Astrocyte (in vitro differentiated cells and primary cell): ENCODE measurements at regions not wholly inside any gene's neighbourhood (a gene's known extent, or its start where the extent isn't known, plus 50 kb on each side); places are given as distances from the start of the nearest gene placed in this dataset.

Experiments
- DNase-seq: peaks from one replicate; pipeline ENCODE4 v3.0.0-alpha.2; 2010; ENCODE audit warnings: low read depth
- FAIRE-seq: peaks from 2 replicates; lab custom pipeline; 2011; peaks lifted over from hg19 to GRCh38; lab: Jason Lieb, UNC
- H2AFZ ChIP-seq: 2 replicates; pipeline ENCODE4 v1.6.0; 2012; ENCODE audit warnings: low read depth, low read length, inconsistent platforms
- H3K27ac ChIP-seq: 2 replicates; pipeline ENCODE4 v1.5.1; 2011; ENCODE audit warnings: low read depth, low read length, inconsistent platforms
- H3K27me3 ChIP-seq: 2 replicates; pipeline ENCODE4 v1.6.0; 2011; ENCODE audit warnings: low read length, inconsistent platforms; ENCODE audit not compliant: insufficient read depth
- H3K36me3 ChIP-seq: 2 replicates; pipeline ENCODE4 v1.5.1; 2011; ENCODE audit warnings: low read length, inconsistent platforms; ENCODE audit not compliant: insufficient read depth
- H3K4me1 ChIP-seq: 2 replicates; pipeline ENCODE4 v1.5.1; 2011; ENCODE audit warnings: low read length, inconsistent platforms; ENCODE audit not compliant: insufficient read depth
- H3K4me2 ChIP-seq: 2 replicates; pipeline ENCODE4 v1.6.0; 2012; ENCODE audit warnings: low read length, inconsistent platforms
- H3K4me3 ChIP-seq: 2 replicates; pipeline ENCODE4 v1.5.1; 2011; ENCODE audit warnings: low read depth, mild to moderate bottlenecking, low read length, inconsistent platforms; ENCODE audit not compliant: insufficient read depth
- H3K79me2 ChIP-seq: 2 replicates; pipeline ENCODE4 v1.6.0; 2012; ENCODE audit warnings: mild to moderate bottlenecking, low read length, inconsistent platforms; ENCODE audit not compliant: insufficient read depth
- H3K9ac ChIP-seq: 2 replicates; pipeline ENCODE4 v1.6.0; 2012; ENCODE audit warnings: mild to moderate bottlenecking, low read length, inconsistent platforms
- H3K9me3 ChIP-seq: 2 replicates; pipeline ENCODE4 v1.5.1; 2012; ENCODE audit warnings: low read depth, mild to moderate bottlenecking, low read length, inconsistent platforms; ENCODE audit not compliant: insufficient read depth
- H4K20me1 ChIP-seq: 2 replicates; pipeline ENCODE4 v1.6.0; 2012; ENCODE audit warnings: low read length, inconsistent platforms; ENCODE audit not compliant: insufficient read depth
- H3K27ac Mint-ChIP-seq: one replicate; pipeline ENCODE4 v1.8.0; 2021; ENCODE audit warnings: mild to moderate bottlenecking, mixed read lengths; ENCODE audit not compliant: unreplicated experiment
- H3K27me3 Mint-ChIP-seq: one replicate; pipeline ENCODE4 v1.8.0; 2021; ENCODE audit warnings: low read depth, mixed read lengths; ENCODE audit not compliant: unreplicated experiment
- H3K36me3 Mint-ChIP-seq: one replicate; pipeline ENCODE4 v1.8.0; 2021; ENCODE audit warnings: low read depth, mixed read lengths; ENCODE audit not compliant: unreplicated experiment
- H3K4me1 Mint-ChIP-seq: one replicate; pipeline ENCODE4 v1.8.0; 2021; ENCODE audit warnings: low read depth, mixed read lengths; ENCODE audit not compliant: unreplicated experiment
- H3K4me3 Mint-ChIP-seq: one replicate; pipeline ENCODE4 v1.8.0; 2021; ENCODE audit warnings: mild to moderate bottlenecking, moderate library complexity, mixed read lengths; ENCODE audit not compliant: unreplicated experiment
- H3K9me3 Mint-ChIP-seq: one replicate; pipeline ENCODE4 v1.8.0; 2021; ENCODE audit warnings: mild to moderate bottlenecking, mixed read lengths; ENCODE audit not compliant: unreplicated experiment
- EZH2 ChIP-seq: IDR thresholded peaks from 2 replicates; pipeline ENCODE4 v1.6.1; 2012; ENCODE audit warnings: mild to moderate bottlenecking, low read length, inconsistent platforms; ENCODE audit not compliant: insufficient read depth
- TF ChIP-seq, protein P1 (sequence below): IDR thresholded peaks from 2 replicates; pipeline ENCODE4 v1.5.1; 2011; ENCODE audit warnings: low read depth, mild to moderate bottlenecking, inconsistent platforms, low read length, moderate library complexity; ENCODE audit not compliant: insufficient read depth

DNA sequence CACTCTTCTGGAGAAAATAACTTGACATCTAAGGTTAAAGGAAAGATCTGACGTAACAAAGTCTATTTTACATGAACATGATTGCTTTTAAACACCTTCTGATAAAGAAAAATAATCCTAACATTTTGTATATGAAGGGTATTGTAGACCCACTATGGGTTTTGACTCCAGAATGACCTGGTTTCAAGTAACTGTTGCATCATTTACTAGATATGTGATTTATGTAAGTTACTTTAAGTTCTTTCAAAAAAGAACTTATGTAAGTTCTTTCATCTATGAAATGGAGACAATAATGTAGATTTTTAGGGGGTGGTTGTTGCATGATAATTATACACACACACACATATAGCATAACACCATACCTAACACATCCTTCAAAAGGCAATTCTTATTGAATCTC is 147.6 kb upstream of the MIR17HG start:
- no peak for FAIRE-seq

DNA sequence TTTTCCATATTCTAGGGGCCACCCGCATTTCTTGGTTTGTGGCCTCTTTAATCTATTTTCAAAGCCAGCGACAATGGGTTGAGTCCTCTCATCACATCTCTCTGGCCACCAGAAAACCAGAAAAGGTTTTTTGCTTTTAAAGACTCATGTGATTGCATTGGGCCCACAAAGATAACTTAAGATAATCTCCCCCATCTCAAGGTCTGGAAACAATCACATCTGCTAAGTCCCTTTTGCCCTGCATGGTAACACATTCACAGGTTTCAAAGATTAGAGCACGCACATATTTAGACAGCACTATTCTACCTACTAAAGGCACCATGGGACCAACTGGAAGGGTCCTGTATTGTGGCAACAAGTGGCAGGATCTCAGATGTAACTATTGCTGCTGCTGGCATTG is 147.0 kb upstream of the MIR17HG start:
- TF ChIP-seq, protein P1, sequence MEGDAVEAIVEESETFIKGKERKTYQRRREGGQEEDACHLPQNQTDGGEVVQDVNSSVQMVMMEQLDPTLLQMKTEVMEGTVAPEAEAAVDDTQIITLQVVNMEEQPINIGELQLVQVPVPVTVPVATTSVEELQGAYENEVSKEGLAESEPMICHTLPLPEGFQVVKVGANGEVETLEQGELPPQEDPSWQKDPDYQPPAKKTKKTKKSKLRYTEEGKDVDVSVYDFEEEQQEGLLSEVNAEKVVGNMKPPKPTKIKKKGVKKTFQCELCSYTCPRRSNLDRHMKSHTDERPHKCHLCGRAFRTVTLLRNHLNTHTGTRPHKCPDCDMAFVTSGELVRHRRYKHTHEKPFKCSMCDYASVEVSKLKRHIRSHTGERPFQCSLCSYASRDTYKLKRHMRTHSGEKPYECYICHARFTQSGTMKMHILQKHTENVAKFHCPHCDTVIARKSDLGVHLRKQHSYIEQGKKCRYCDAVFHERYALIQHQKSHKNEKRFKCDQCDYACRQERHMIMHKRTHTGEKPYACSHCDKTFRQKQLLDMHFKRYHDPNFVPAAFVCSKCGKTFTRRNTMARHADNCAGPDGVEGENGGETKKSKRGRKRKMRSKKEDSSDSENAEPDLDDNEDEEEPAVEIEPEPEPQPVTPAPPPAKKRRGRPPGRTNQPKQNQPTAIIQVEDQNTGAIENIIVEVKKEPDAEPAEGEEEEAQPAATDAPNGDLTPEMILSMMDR, result no peak
- TF ChIP-seq EZH2, result no peak
- Histone ChIP-seq H3K27me3 (no peaks in the 10 kb centered on the region), H4K20me1 (no peaks in the 10 kb centered on the region), H3K9me3 (no peaks in the 10 kb centered on the region), H3K36me3 (no peaks in the 10 kb centered on the region), H3K4me1 (no peaks in the 10 kb centered on the region), H3K9ac (no peak overlapping the region), H3K79me2 (no peaks in the 10 kb centered on the region), H2AFZ (no peak overlapping the region), H3K27ac (no peak overlapping the region), H3K4me2 (no peak overlapping the region), H3K4me3 (no peak overlapping the region)
- DNase-seq, result no peak
- FAIRE-seq, result no peak
- no peak overlapping the region for H3K27ac Mint-ChIP-seq
- no peaks in the 10 kb centered on the region for H3K4me1 Mint-ChIP-seq
- H3K27me3 Mint-ChIP-seq, result no peaks in the 10 kb centered on the region
- no peaks in the 10 kb centered on the region for H3K9me3 Mint-ChIP-seq
- no peaks in the 10 kb centered on the region for H3K36me3 Mint-ChIP-seq
- H3K4me3 Mint-ChIP-seq, result no peak overlapping the region

More for the DNA sequence above, 147.6 kb upstream of the MIR17HG start:
- no peaks in the 10 kb centered on the region for H3K4me1 Mint-ChIP-seq
- no peak overlapping the region for H3K4me3 ChIP-seq
- no peaks in the 10 kb centered on the region for H4K20me1 ChIP-seq
- H3K9me3 Mint-ChIP-seq, result no peaks in the 10 kb centered on the region
- H3K36me3 ChIP-seq, result no peaks in the 10 kb centered on the region
- no peak for DNase-seq
- no peaks in the 10 kb centered on the region for H3K27me3 Mint-ChIP-seq
- H3K9ac ChIP-seq, result no peak overlapping the region
- H3K4me3 Mint-ChIP-seq, result no peak overlapping the region
- H3K79me2 ChIP-seq, result no peaks in the 10 kb centered on the region
- H3K9me3 ChIP-seq, result no peaks in the 10 kb centered on the region
- H3K4me1 ChIP-seq, result no peaks in the 10 kb centered on the region
- TF ChIP-seq EZH2, result no peak
- H3K27ac Mint-ChIP-seq, result no peak overlapping the region
- no peak overlapping the region for H3K4me2 ChIP-seq
- H3K36me3 Mint-ChIP-seq, result no peaks in the 10 kb centered on the region
- no peaks in the 10 kb centered on the region for H3K27me3 ChIP-seq
- no peak overlapping the region for H2AFZ ChIP-seq
- H3K27ac ChIP-seq, result no peak overlapping the region

DNA sequence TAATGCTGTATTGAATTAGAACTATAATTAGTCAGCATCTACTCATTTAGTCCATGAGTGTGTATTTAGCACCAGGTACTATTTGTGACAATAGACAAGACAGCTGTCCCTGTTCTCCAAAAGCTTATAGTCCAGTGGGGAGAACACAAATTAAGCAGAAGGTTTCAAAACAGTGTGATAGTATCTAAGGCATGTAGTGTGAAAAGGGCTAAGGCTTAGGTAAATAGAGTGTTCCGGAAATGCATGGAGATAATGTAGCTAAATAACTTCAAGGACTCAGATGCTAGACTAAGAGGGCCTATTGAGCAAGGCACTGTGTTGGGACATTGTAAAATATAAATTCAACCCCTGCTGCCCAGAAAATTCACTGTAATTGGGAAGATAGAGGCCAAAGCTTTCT is 144.1 kb upstream of the MIR17HG start:
- no peaks in the 10 kb centered on the region for H4K20me1 ChIP-seq
- TF ChIP-seq, protein P1, result no peak
- TF ChIP-seq EZH2, result no peak
- FAIRE-seq, result no peak
- no peaks in the 10 kb centered on the region for H3K9me3 Mint-ChIP-seq
- no peaks in the 10 kb centered on the region for H3K4me1 Mint-ChIP-seq
- no peaks in the 10 kb centered on the region for H3K9me3 ChIP-seq
- no peaks in the 10 kb centered on the region for H3K4me1 ChIP-seq
- no peak overlapping the region for H3K4me2 ChIP-seq
- H3K9ac ChIP-seq, result no peak overlapping the region
- H3K4me3 Mint-ChIP-seq, result no peak overlapping the region
- H3K27ac Mint-ChIP-seq, result no peak overlapping the region
- H3K36me3 ChIP-seq, result no peaks in the 10 kb centered on the region
- H3K79me2 ChIP-seq, result no peaks in the 10 kb centered on the region
- no peak overlapping the region for H2AFZ ChIP-seq
- H3K4me3 ChIP-seq, result no peak overlapping the region
- DNase-seq, result no peak
- no peaks in the 10 kb centered on the region for H3K27me3 ChIP-seq
- H3K36me3 Mint-ChIP-seq, result no peaks in the 10 kb centered on the region
- H3K27ac ChIP-seq, result no peak overlapping the region
- no peaks in the 10 kb centered on the region for H3K27me3 Mint-ChIP-seq
